HG02610 (cell line): ENCODE measurements at regions not wholly inside any gene's neighbourhood (a gene's known extent, or its start where the extent isn't known, plus 50 kb on each side); places are given as distances from the start of the nearest gene placed in this dataset.
"Not testable (repeated sequence)": the region's sequence is repeated elsewhere in the genome, so short reads cannot be mapped to it uniquely, and the experiment has no call there.

ENCODE experiments used
- ATAC-seq: cut with Tn5 transposase; IDR thresholded peaks from one replicate; pipeline ENCODE4 v1.9.1; 2021; ENCODE audit warnings: mild to moderate bottlenecking, moderate library complexity; ENCODE audit not compliant: unreplicated experiment

DNA sequence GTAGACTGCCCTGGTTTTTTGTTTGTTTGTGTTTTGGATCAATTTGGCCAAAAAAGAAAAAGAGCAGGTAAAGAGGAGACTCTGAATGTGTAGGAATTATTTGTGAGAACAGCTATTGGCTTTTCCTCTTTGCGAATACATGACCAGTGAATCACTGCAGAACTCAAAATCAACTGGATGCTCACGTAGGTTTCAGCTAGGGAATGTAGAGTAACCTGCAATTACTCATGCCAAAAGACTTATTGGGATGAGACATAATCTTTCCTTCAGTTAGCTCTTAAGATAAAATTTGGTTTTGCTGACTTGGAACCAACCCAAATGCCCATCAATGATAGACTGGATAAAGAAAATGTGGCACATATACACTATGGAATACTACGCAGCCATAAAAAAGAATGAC lies 348.0 kb downstream of the NPR3 start:
- no peak for ATAC-seq

DNA sequence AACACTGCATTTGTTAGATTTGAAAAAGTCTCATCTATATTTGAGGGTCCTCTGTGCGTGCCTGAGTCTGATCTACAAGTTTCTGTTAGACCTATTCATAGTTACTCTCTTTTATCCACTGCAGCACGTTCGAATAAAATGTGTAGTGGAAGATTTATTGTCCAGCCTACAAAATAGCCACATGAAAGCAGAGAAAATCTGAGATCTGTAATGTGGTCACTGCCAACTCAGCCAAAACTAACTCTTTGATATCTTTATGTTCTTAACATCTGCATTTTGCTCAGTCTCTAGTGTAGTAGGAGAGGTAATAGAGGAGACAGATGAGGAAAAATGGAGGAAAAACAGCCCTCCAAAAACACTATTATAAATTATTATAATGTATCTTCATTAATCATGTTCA lies 354.0 kb downstream of the NPR3 start:
- no peak for ATAC-seq

DNA sequence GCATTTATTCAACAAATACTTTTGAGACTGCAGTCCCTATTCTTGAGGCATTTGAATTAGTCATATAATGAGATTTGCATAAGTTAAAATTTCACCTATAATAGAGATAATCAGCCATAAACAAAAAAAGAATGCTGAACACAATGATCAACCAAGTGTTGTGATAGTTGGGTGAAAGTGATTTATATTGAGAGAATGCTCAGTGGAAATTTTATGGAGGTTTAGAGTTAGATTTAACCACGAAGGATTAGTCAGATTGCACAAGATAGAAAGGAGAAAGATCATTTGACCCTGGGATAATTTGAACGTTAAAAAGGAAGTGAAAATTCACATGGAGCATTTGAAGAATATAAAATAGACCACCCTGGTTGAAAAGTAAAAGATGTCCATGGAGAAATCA lies 356.2 kb downstream of the NPR3 start:
- no peak for ATAC-seq

DNA sequence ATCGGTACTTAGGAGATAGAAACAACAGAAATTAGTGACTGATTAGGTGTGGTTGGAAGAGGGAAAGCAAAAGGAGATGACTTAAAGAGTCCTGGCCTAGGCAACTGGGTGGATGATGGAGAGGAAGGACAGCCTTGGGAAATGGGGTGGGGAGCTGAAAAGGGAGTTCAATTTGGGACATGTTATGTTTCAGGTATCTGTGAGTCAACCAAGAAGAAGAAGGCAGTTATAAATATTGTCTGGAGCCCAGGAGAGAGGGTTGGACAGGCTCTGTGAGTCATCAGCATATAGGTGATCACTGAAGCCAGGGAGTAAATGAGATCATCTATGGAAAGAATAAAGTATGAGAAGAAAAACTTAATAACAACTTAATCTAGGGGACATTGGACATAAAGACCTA lies 357.7 kb downstream of the NPR3 start:
- ATAC-seq: no peak

DNA sequence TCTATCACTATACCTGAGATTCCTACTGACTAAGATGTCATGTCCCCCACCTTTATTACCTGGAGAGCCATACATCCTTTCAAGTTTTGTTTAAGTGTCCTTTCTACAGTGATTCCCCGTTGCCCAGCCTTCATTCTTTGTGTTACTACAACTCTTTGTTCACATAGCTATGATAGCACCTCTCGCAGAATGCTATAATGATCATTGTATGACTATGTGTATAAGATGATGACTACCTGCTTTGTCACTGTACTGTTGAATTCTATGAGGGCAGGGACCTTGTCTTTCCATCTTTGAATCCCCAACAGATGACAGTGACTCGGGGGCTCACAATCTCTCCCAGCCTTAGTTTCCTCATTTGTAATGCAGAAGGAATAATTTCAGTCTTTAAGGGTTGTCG lies 361.2 kb downstream of the NPR3 start:
- ATAC-seq: no peak

DNA sequence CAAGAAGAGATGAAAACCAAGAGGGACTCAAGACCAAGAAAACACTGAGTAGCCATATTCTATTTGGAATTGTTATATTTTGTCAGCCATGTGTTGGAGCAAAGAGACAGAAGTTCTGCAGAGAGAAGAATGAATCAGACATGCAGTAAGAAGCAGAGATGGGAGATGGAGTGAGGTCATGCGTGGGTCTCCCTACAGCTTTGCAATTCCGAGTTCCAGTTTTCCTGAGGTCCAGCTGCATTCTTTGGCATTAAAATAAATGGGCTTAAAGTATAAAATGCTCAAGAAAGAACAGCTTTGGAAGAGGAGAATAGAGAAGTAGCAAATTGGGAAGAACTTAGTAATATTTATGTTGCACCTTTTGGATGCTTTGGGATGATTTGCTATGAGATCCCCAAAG lies 361.6 kb downstream of the NPR3 start:
- no peak for ATAC-seq

DNA sequence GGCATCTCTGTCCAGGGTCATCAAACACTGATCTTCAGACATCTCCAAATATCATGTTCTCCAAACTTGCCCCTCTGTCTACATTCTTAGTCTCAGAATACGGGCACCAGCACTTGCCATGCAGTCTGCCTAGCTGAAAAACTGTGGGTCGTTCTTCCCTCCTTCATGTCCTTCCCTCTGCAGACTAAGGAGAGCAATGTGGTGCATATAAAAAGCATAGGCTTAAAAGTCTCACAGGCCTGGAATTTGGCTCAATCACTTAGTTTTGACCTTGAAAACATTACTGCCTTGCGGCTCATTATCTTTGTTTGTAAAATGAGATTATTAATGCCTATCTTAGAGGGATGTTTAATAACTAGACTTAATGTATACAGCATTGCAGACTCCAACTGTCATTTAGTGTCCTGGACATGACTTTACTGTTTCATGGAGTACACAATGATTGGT lies 362.8 kb downstream of the NPR3 start:
- no peak for ATAC-seq

DNA sequence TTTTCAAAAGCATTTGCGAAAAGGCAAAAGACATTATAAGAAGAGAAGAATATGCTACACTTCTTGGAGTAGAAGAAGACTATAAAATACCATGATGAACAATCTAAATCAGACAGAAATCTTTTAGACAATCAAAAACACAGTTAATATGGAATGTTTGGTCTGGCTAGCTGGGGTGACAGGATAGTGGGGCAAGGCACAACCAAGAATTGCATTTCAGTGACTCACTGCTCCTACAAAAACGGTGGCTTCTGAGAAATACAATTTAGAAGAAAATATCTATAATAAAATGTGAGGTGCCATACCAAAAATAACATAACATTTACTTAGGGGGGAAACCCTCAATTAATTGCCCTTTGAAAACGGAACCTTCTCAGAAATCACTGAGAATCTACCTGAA lies 363.4 kb downstream of the NPR3 start:
- ATAC-seq: no peak

DNA sequence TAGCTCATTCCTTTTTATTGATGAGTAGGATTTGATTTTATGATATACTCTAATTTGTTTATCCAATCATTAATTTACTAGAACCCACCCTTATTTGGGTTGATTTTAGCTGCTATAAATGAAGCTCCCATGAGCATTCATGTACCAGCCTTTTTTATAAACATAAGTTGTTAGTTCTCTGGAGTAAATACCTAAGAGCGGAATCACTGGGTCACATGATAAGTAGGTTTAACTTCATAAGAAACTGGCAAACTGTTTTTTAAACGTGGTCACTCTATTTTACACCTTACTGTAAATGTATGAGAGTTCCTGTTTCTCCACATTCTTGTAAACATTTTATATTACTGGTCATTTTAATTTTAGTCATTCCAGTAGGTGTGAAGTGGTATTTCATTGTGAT lies 364.6 kb downstream of the NPR3 start:
- no peak for ATAC-seq

DNA sequence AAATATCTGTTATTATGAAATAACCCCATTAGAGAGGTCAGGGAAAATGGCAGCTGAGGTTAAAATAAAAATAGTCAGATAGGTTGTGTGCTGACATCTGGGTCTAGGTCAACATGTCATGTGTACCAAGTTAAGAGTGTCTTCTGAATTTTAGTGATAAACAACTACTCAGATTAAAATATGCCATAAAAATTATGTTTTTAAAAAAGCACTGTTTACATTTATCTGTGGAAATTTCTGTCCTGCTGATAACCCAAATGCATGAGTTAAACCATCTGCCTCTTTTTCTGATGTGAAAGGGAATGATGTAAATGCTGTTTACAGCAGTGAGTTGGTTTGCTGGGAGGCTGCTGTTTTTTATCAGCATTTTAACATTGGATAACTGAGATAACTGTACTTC lies 361.2 kb upstream of the TARS1 start:
- ATAC-seq: no peak

DNA sequence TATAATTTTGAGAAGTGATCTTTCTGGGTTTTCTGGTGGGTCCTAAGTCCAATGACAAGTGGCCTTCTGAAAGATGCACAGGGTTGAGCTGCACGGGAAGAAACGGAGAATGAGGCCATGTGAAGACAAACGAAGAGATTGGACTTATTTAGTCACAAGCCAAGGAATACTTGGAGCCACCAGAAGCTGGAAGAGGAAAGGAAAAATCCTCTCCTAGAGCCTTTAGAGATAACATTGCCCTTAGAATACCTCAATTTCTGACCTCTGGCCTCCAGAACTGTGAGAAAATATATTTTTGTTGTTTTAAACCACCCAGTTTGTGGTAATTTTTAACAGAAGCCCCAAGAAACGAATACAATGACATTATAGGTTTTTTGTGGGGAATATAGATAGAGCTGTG lies 360.5 kb upstream of the TARS1 start:
- no peak for ATAC-seq

DNA sequence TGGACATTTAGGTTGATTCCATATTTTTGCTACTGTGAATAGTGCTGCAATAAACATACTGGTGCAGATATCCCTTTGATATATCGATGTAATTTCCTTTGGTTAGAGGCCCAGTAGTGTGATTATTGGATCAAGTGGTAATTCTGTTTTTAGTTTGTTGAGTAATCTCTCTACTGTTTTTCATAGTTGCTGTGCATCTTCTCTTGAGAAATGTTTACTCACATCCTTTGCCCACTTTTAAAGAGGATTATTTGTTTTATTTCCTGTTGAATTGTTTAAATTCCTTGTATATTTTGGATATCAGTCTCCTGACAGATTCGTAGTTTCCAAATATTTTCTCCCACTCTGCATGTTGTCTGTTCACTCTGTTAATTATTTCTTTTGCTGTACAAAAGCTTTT lies 352.6 kb upstream of the TARS1 start:
- no peak for ATAC-seq

DNA sequence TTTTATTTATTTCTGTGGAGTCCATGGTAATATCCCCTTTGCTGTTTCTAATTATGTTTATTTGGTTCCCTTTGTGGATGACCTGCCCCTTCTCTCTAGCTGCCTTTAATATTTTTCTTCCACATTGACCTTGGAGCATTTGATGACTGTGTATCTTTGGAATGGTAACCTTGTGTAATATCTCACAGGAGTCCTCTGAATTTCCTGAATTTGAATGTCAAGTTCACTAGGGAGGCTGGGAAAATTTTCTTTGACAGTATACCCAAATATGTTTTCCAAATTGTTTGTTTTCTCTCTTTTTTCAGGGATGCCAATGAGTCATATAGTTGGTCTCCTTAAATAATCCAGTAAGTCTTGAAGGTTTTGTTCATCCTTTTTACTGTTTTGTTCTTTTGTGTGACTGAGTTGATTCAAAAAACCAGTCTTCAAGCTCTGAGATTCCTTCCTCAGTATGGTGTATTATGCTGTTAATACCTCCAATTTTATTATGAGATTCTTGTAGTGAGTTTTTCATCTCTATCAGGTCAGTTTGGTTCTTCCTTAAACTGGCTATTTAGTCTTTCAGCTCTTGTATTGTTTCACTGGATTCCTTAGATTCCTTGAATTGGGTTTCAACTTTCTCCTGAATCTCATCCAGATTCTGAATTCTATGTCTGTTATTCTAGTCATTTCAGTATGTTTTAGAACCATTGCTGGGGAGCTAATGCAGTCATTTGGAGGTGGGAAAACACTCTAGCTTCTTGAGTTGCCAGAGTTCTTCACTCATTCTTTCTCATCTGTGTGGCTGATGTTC lies 349.0 kb upstream of the TARS1 start:
- no peak for ATAC-seq

DNA sequence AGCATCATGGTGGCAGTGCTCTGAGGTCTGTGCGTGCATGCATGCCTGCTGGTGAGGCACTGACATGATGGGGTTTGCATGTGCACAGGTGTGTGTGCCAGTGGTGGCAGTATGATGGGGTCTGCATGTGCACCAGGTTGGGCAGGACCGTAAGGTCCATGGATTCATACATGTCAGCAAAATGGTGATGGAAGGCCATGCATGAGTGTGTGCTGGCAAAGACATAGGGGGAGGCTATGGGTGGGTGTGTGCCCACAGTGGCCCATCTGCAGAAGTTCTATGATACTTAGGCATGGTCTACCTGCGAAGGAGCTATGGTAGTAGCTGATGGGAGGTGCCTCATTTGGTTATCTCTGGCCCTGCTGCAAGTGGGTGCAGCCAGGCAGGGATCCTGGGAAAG lies 348.0 kb upstream of the TARS1 start:
- no peak for ATAC-seq

DNA sequence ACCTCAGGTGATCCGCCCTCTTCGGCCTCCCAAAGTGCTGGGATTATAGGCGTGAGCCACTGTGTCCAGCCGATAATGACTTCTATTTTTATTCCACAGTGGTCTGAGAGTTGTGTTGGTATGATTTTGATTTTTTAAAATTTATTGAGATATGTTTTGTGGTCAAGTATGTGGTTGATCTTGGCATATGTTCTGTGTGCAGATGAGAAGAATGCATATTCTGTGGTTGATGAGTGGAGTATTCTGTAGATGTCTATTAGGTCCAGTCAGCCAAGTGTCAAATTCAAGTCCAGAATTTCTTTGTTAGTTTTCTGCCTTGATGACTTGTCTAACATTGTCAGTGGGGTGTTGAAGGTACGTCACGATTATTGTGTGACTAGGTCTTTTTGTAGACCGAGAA lies 338.2 kb upstream of the TARS1 start:
- ATAC-seq: no peak

DNA sequence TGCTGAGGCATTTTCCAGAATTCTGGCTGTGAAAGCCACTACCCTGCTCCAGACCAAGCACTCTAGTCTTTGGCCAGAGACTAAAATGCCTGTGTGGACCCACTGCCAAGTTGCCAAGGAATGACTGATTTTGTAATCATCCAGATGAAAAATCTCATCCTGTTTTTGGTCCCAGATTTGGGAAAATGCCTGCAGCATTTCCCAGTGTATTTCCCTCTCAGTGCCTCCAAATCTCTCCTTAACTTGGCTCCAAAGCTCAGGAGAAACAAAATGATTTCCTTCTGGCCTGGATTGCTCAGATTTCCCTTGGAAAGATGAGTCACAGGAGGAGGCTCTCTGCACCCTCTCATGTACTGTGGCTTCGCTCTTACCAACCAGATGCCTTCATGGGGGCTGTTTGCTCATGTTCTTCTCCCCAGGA lies 335.2 kb upstream of the TARS1 start:
- ATAC-seq: no peak

DNA sequence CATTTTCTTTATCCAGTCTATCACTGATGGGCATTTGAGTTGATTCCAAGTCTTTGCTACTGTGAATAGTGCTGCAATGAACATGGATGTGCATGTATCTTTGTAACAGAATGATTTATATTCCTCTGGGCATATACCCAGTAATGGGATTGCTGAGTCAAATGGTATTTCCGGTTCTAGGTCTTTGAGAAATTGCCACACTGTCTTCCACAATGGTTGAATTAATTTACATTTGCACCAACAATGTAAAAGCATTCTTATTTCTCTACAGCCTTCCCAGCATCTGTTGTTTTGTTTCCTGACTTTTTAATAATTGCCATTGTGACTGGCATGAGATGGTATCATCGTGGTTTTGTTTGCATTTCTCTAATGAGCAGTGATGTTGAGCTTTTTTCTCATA lies 330.3 kb upstream of the TARS1 start:
- not testable (repeated sequence) for ATAC-seq

DNA sequence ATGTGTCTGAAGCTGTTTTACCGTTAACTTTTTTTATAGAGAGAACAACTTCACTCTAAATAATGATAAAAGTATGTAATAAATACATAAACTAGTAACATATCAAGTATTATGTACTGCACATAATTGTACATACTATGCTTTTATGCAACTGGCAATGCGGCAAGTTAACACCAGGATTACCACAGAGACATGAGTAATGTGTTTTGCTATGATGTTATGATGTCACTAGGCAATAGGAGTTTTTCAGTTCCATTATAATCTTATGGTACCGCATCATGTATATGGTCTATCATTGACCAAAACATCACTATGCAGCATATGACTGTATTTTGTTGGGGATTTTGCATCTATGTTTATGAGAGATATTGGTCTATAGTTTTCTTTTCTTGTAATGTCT lies 326.4 kb upstream of the TARS1 start:
- ATAC-seq: no peak

DNA sequence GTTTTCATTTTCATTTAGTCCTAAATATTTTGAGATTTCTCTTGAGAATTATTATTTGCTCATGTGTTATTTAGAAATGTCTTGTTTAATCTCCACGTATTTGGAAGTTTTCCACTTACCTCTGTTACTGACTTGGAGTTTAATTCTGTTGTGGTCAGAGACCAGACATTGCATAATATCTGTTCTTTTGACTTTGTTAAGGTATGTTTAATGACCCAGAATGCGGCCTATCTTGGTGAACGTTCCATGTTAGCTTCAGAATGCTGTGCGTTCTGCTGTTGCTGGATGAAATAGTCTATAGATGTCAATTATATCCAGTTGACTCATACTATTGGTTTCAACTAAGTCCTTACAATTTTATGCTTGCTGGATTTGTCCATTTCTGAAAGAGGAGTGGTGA lies 325.3 kb upstream of the TARS1 start:
- no peak for ATAC-seq

DNA sequence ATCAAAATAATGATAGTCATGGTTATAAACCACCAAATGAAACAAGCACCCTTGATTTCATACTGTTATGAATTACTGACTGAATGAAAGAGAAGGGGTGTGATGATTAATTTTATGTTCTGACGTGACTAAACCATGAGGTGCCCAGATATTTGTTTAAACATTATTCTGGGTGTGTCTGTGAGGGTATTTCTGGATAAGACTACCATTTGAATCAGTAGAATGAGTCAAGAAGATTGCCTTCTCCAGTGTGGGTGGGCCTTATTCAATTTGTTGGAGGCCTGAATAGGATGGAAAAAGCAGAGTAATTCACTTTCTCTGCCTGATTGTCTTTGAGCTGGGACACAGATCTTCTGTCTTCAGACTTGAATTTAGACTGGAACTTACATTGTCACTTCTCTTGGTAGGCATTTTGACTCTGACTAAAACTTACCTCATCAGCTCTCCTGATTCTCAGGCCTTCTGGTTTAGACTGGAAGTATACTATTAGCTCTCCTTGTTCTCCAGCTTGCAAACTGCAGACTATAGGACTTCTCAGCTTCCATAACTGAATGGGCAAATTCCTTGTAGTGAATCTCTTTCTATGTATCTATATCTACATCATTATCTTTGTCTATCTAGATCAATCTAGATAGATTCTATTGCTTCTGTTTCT lies 321.9 kb upstream of the TARS1 start:
- ATAC-seq: no peak

DNA sequence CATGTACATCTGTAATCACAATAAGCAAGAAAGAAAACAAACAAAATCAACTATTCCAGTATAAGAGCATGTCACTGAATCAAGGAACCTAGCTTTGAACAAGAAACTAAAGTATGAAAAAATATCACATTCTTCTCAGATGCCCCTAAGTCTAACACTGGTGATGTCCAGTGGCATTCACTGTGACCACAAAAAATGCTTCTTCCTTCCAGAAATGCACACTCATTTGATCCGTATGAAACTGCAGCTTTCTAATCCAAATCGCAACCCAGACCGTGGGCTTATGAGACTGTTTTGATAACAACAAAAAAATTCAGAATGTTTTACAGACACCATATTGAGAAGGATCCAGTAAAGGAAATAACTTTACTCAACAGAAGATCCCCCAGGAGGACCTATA lies 320.1 kb upstream of the TARS1 start:
- ATAC-seq: no peak

DNA sequence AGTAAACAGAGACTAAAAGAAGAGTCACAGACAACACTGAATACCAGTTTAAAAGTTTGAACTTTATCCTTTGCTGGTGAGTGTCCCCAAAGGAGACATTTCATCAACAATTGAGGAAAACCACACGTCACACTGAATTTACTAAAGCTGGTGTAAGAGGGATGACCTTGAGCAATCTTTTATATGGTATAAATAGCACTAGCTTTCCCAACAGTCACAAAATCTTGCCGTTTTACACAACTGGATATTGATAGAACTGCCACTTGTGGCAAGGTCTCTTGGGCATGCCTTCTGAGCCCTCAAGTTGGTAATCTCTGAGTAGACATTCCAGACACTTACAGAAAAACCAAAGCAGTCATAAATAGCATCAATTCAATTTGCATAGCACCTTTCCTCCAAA lies 311.5 kb upstream of the TARS1 start:
- ATAC-seq: no peak

DNA sequence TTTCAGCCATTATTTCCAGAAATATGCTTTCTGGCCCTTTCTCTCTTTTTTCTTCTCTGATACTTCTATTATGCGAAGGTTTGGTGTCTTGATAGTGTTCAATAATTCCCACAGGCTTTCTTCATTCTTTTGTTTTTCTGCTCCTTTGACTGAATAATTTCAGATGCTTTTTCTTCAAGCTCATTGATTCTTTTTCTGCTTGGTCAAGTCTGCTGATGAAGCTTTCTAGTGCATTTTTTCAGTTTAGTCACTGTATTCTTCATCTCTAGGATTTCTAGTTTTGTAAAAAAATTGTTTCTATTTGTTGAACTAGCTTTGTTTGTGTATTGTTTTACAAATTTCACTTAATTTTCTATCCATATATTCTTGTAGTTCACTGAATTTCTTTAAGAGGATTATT lies 304.0 kb upstream of the TARS1 start:
- ATAC-seq: no peak
